Gastroesophageal sphincter (tissue), 4 donors: ENCODE measurements at regions not wholly inside any gene's neighbourhood (a gene's known extent, or its start where the extent isn't known, plus 50 kb on each side); places are given as distances from the start of the nearest gene placed in this dataset.
"Not testable (repeated sequence)": the region's sequence is repeated elsewhere in the genome, so short reads cannot be mapped to it uniquely, and the experiment has no call there.

Experiments
- ATAC-seq: fragments of 150-250 bp; one replicate; pipeline ENCODE4 v1.9.1; 2016; ENCODE audit warnings: mild to moderate bottlenecking, moderate library complexity
- H3K27ac ChIP-seq, 4 donors: fragments of 200-600 bp; sonication (generic) in 3 of 4; 1 replicate in 3 of 4; 2 replicates in 1 of 4; pipeline ENCODE4 v1.5.1; 2016 to 2019
- H3K27me3 ChIP-seq: fragments of 200-600 bp; sonication (generic); one replicate; pipeline ENCODE4 v1.5.1; 2019
- H3K36me3 ChIP-seq, 2 donors: fragments of 200-600 bp; sonication (generic); one replicate each; pipeline ENCODE4 v1.5.1; 2019; ENCODE audit warnings: control low read depth in 1 of 2
- H3K4me1 ChIP-seq, 3 donors: fragments of 200-600 bp; sonication (generic); 1 replicate in 2 of 3; 2 replicates in 1 of 3; pipeline ENCODE4 v1.5.1; 2016 to 2019; ENCODE audit warnings: control low read depth in 2 of 3
- H3K4me3 ChIP-seq, 2 donors: fragments of 200-600 bp; sonication (generic); one replicate each; pipeline ENCODE4 v1.5.1; 2019; ENCODE audit warnings: mild to moderate bottlenecking in 1 of 2, moderate library complexity in 1 of 2
- H3K9me3 ChIP-seq, 3 donors: fragments of 200-600 bp; sonication (generic); one replicate each; pipeline ENCODE4 v1.5.1; 2017 to 2019; ENCODE audit warnings: control low read depth in 2 of 3
- EP300 ChIP-seq: sonication (generic); formaldehyde crosslinking; IDR thresholded peaks from one replicate; pipeline ENCODE4 v1.6.1; 2017; ENCODE audit warnings: antibody characterized with exemption, mild to moderate bottlenecking
- POLR2A ChIP-seq, 2 donors: fragments of 450-650 bp; IDR thresholded peaks; one replicate each; pipeline ENCODE4 v1.6.1; 2017; ENCODE audit warnings: antibody characterized with exemption in 2 of 2, mild to moderate bottlenecking in 2 of 2, moderate library complexity in 1 of 2
- POLR2AphosphoS5 ChIP-seq: sonication (generic); formaldehyde crosslinking; IDR thresholded peaks from one replicate; pipeline ENCODE4 v1.6.1; 2017; ENCODE audit warnings: antibody characterized with exemption
- WGBS, 2 donors: methylation state at CpG; one replicate each; pipeline ENCODE4 v1.1.5; 2018; ENCODE audit warnings: low coverage in 1 of 2; 5-methylcytosine and 5-hydroxymethylcytosine counted together
- TF ChIP-seq, protein P1 (sequence below), 4 experiments: fragments of 200-600 bp in 2 of 4; fragments of 450-650 bp in 2 of 4; sonication (generic) in 1 of 4; IDR thresholded peaks; one replicate each; pipeline ENCODE4 v1.5.1; 2017 to 2019; ENCODE audit warnings: antibody characterized with exemption in 4 of 4, mild to moderate bottlenecking in 2 of 4, moderate library complexity in 2 of 4

- Histone ChIP-seq H3K4me3 (no peak overlapping the region), H3K9me3 (no peaks in the 10 kb centered on the region), H3K4me1 (no peaks in the 10 kb centered on the region), H3K27ac (no peak overlapping the region), H3K36me3 (no peaks in the 10 kb centered on the region), H3K27me3 (no peaks in the 10 kb centered on the region)
- WGBS, 2 donors: 0 to 24% methylated on average over 2 of the region's 2 CpGs
- TF ChIP-seq, protein P1, sequence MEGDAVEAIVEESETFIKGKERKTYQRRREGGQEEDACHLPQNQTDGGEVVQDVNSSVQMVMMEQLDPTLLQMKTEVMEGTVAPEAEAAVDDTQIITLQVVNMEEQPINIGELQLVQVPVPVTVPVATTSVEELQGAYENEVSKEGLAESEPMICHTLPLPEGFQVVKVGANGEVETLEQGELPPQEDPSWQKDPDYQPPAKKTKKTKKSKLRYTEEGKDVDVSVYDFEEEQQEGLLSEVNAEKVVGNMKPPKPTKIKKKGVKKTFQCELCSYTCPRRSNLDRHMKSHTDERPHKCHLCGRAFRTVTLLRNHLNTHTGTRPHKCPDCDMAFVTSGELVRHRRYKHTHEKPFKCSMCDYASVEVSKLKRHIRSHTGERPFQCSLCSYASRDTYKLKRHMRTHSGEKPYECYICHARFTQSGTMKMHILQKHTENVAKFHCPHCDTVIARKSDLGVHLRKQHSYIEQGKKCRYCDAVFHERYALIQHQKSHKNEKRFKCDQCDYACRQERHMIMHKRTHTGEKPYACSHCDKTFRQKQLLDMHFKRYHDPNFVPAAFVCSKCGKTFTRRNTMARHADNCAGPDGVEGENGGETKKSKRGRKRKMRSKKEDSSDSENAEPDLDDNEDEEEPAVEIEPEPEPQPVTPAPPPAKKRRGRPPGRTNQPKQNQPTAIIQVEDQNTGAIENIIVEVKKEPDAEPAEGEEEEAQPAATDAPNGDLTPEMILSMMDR (IDR thresholded peaks at IDR 0.05): no peak
- no peak for TF ChIP-seq POLR2A (IDR thresholded peaks at IDR 0.05)
- no peak for TF ChIP-seq EP300
- TF ChIP-seq POLR2AphosphoS5: no peak
- no peak for ATAC-seq
Observed at GRCh38 chr6:51199105-51199552, 380.5 kb downstream of the TFAP2B start.

DNA sequence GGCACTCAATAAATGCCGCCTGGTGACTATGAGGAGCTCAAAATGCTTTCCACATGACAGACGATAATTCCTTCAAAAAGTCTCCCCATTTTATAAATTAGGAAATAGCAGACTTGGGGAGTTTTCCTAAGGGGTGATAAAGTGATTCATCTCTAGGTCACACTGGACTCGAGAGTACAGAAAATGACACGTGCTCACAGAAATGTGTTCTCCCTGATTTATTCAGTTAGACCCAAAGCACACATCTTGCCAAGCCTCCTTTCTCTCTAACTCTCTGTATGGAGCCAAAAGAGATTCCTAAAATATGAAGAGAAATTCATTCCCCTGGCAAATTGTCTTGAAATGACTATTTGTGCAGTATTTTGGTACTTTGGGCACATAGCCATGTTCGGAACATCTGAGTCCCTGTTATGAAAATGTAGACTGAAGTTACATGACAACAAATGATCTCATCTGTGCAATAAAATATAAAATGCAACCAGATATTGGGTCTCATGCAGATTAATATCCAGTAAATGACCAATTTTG, 381.1 kb downstream of the TFAP2B start:
- 29 to 54% methylated on average over 5 of the region's 5 CpGs for WGBS, 2 donors
- Histone ChIP-seq H3K4me1 (no peaks in the 10 kb centered on the region), H3K27me3 (no peaks in the 10 kb centered on the region), H3K36me3 (no peaks in the 10 kb centered on the region), H3K9me3 (no peaks in the 10 kb centered on the region), H3K4me3 (no peak overlapping the region), H3K27ac (no peak overlapping the region)
- ATAC-seq: no peak
- TF ChIP-seq POLR2AphosphoS5 (no peak), EP300 (no peak), POLR2A (IDR thresholded peaks at IDR 0.05) (no peak)
- TF ChIP-seq, protein P1 (IDR thresholded peaks at IDR 0.05): no peak

DNA sequence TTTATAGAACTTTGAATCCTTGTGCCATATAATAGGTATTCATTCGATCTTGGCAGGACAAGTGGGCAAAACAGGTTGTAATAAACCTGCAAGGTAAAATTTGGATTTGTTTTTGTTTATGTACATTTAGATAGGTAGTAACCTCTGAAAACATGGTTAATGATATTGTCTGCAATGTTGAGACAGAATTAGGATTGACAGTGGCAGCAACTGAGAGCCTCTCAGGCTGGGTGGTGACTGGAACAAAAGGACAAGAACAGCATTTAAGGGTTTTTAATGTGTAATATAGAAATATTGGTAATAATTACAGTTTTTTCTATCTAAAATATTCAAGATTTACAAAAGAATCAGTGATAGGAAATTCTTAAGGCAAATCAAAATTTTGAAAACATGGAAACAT, 382.0 kb downstream of the TFAP2B start:
- no peak for TF ChIP-seq POLR2AphosphoS5
- TF ChIP-seq POLR2A (IDR thresholded peaks at IDR 0.05): no peak
- TF ChIP-seq, protein P1 (IDR thresholded peaks at IDR 0.05): no peak
- no peak for TF ChIP-seq EP300
- no peak for ATAC-seq
- no peak overlapping the region for H3K27ac ChIP-seq
- H3K4me3 ChIP-seq: no peak overlapping the region
- H3K4me1 ChIP-seq: no peaks in the 10 kb centered on the region
- H3K9me3 ChIP-seq: no peaks in the 10 kb centered on the region
- no peaks in the 10 kb centered on the region for H3K36me3 ChIP-seq
- WGBS, 2 donors: 89 to 94% methylated on average over 1 of the region's 1 CpG
- H3K27me3 ChIP-seq: no peaks in the 10 kb centered on the region

DNA sequence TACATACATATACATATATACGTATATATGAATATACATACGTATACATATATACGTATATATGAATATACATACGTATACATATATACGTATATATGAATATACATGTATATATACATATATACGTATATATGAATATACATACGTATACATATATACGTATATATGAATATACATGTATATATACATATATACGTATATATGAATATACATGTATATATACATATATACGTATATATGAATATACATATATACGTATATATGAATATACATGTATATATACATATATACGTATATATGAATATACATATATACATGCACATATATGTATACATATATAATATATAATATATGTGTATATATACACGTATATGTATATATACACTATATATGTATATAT, 384.0 kb downstream of the TFAP2B start:
- not testable (repeated sequence) for H3K36me3 ChIP-seq, H3K4me1 ChIP-seq, ATAC-seq, H3K27ac ChIP-seq, H3K27me3 ChIP-seq, H3K4me3 ChIP-seq, H3K9me3 ChIP-seq
- WGBS, 2 donors: no CpG with 5 or more reads among the region's 13 CpGs

DNA sequence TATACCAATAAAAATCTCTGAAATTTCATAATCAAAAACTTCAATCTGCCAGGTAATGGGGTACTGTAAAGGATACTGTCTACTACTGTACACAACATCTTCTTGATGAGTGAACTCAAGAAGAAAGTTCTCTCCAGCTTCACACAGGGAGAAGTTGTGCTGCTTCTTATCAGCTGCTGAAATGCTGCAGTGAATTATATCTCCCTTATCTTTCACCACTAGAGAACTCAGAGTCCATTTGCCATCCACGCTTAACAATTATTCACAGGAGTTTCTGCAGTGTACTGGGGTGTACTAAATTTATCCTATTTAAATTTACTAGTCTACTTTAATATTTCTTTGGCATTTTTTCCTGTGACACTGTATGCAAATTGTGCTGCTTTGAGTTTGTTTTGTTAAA, 384.8 kb downstream of the TFAP2B start:
- Histone ChIP-seq H3K4me1 (no peaks in the 10 kb centered on the region), H3K27ac (no peak overlapping the region), H3K27me3 (no peaks in the 10 kb centered on the region), H3K9me3 (no peaks in the 10 kb centered on the region), H3K36me3 (no peaks in the 10 kb centered on the region), H3K4me3 (no peak overlapping the region)
- no peak for ATAC-seq
- WGBS, 2 donors: 22 to 77% methylated on average over 1 of the region's 1 CpG
- TF ChIP-seq EP300 (no peak), POLR2AphosphoS5 (no peak), POLR2A (IDR thresholded peaks at IDR 0.05) (no peak)
- TF ChIP-seq, protein P1 (IDR thresholded peaks at IDR 0.05): no peak

DNA sequence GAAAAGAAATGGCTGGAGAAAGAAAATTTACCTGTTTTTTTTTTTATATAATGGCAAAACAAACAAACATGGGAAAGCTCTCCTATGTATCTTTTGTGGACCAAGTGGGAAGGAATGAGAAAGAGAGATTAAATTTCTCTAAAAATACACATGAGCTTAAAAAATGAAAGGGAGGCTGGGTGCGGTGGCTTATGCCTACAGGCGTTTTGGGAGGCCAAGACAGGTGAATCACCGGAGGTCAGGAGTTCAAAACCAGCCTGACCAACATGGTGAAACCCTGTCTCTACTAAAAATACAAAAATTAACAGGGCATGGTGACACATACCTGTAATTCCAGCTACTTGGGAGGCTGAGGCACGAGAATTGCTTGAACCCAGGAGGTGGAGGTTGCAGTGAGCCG, 388.0 kb downstream of the TFAP2B start:
- H3K27me3 ChIP-seq, ATAC-seq, H3K9me3 ChIP-seq, H3K36me3 ChIP-seq, H3K27ac ChIP-seq, H3K4me3 ChIP-seq, H3K4me1 ChIP-seq: not testable (repeated sequence)
- WGBS, 2 donors: 83 to 90% methylated on average over 2 to 5 of the region's 5 CpGs
